Activated naive CD8-positive, alpha-beta T cell treated with anti-CD3 and anti-CD28 coated beads, Interleukin-2, amount 50 U/mL, for 24 hours (primary cell): ENCODE measurements at regions not wholly inside any gene's neighbourhood (a gene's known extent, or its start where the extent isn't known, plus 50 kb on each side); places are given as distances from the start of the nearest gene placed in this dataset.

ENCODE experiments used
- ATAC-seq: fragments of 150-1000 bp; cut with Tn5 transposase; one replicate; pipeline ENCODE4 v1.10.0; 2021
- DNase-seq: peaks from one replicate; pipeline ENCODE4 v3.0.0; 2021
- H3K27ac Mint-ChIP-seq: one replicate; pipeline ENCODE4 v1.8.0; 2021; ENCODE audit warnings: mild to moderate bottlenecking, mixed read lengths
- H3K27me3 Mint-ChIP-seq: one replicate; pipeline ENCODE4 v1.8.0; 2021; ENCODE audit warnings: mixed read lengths
- H3K36me3 Mint-ChIP-seq: one replicate; pipeline ENCODE4 v1.8.0; 2021; ENCODE audit warnings: low read depth, mixed read lengths
- H3K4me1 Mint-ChIP-seq: one replicate; pipeline ENCODE4 v1.8.0; 2021; ENCODE audit warnings: mixed read lengths
- H3K4me3 Mint-ChIP-seq: one replicate; pipeline ENCODE4 v1.8.0; 2021; ENCODE audit warnings: mild to moderate bottlenecking, moderate library complexity, mixed read lengths
- H3K9me3 Mint-ChIP-seq: one replicate; pipeline ENCODE4 v1.8.0; 2021; ENCODE audit warnings: mixed read lengths

DNA sequence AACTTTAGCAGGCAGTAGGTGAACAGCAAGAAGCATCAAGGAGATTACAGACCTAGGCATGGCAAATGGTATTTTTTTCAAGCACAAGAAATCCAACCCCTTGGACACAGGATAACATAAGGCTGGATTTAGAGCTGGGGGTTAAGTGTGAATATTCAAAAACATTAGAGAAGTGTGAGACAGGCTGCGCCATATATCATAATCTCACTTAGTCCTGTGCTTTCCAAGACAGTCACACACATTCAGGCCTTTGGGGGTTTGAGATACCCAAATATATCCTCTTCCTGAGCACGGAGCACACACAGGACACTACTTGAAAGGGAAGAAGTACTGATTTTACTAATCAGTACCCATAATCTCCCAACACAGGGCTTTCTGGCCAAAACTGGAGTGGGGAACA is 83.0 kb upstream of the CLDN18 start:
- Mint-ChIP-seq H3K4me1 (no peaks in the 10 kb centered on the region), H3K27me3 (peaks cover 2% of the 10 kb centered on the region), H3K36me3 (no peaks in the 10 kb centered on the region), H3K9me3 (no peaks in the 10 kb centered on the region), H3K4me3 (no peak overlapping the region), H3K27ac (no peak overlapping the region)
- ATAC-seq (no peak), DNase-seq (no peak)

DNA sequence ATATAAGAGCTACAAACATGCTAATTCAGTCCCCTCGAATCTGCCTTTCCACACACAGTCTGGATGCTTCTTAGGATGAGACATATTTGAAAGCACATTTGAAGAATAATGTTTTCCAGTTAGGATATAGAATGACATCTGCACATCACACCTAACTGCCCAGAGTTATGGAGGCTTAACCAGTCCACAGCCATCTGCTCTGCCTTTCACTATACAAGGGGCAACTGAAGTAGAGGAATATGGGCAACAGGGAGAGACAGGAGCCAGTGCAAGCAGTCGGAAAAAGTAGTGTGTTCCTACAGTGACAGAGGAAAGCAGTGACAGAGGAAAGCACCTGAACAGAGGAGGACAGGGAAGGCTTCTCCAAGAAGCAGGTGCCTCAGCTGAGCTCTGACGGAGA is 79.0 kb upstream of the CLDN18 start:
- Mint-ChIP-seq H3K27me3 (peaks cover 2% of the 10 kb centered on the region), H3K9me3 (no peaks in the 10 kb centered on the region), H3K27ac (no peak overlapping the region), H3K4me1 (no peaks in the 10 kb centered on the region), H3K36me3 (no peaks in the 10 kb centered on the region), H3K4me3 (no peak overlapping the region)
- DNase-seq (no peak), ATAC-seq (no peak)

DNA sequence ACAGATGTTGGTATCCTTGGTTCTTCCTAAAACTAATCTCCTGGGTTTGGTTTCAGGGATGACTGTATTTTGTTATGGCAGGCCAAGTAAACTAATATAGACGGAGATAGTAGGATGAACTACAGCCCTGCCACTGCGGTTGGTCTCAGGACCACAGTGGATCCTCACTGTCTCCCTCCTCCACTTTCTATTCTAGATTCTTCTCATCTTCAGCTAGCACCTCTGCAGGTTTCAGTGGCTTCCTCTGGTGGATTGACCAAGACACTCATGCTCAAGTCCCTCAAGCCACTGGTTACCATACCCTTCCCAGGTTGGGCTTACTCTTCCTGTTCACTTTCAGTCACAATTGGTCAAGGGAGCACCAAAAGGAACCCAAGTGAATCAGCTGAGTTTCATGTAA is 71.1 kb upstream of the CLDN18 start:
- Mint-ChIP-seq H3K27me3 (no peaks in the 10 kb centered on the region), H3K4me3 (no peak overlapping the region), H3K27ac (no peak overlapping the region), H3K36me3 (no peaks in the 10 kb centered on the region), H3K9me3 (no peaks in the 10 kb centered on the region), H3K4me1 (no peaks in the 10 kb centered on the region)
- DNase-seq = no peak
- no peak for ATAC-seq

DNA sequence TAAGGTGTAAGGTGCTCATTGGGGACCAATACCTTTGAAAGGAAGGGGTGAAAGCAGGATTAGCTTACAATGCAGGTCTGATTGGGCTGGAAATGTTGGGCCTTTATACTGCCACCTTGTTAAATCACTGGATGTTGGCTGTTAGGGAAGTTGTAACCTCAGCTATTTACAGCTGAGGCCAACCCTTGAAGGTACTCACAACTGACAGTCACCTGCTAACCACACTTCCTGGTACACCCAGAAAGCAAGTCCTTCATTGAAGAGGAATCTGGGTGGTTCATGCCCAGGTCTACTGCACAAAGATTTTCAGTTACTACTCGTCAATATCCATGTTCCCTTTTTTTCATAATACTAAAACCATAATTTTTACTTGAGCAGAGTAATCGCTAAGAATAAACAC is 65.4 kb upstream of the CLDN18 start:
- no peak overlapping the region for H3K4me3 Mint-ChIP-seq
- H3K9me3 Mint-ChIP-seq = no peaks in the 10 kb centered on the region
- no peak for DNase-seq
- peaks cover 2% of the 10 kb centered on the region for H3K27me3 Mint-ChIP-seq
- H3K27ac Mint-ChIP-seq = no peak overlapping the region
- no peaks in the 10 kb centered on the region for H3K4me1 Mint-ChIP-seq
- no peaks in the 10 kb centered on the region for H3K36me3 Mint-ChIP-seq
- ATAC-seq = no peak

DNA sequence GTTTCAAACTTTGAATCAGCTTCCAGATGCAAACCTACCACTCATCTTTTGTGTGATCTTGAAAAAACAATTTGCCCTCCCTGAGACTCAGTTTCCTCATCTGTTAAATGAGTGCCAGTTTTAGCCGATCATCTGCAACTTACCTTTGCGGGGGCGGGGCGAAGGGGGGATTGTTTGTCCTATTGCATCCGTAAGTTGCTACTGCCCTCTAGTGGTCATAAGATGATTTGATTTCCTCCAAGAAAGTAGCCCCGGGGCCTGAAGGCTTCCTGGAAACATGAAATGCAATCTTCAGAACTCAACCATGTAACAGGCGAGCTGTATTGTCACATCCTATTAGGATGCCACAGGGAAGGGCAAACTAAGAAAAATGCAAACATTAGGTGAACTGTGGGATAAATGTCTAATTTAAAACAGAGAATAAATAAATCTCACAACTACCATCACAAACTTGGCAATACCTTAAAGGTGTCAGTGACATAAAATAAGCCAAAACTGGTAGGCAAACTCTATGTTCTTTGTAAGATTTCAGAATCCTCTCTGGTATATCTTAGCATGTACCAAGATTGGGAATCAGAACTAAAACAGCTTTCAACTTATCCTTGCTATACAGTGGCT is 63.5 kb upstream of the CLDN18 start:
- ATAC-seq (no peak), DNase-seq (peak; percentile 46)
- Mint-ChIP-seq H3K27ac (no peak overlapping the region), H3K4me3 (no peak overlapping the region), H3K36me3 (no peaks in the 10 kb centered on the region), H3K4me1 (no peaks in the 10 kb centered on the region), H3K27me3 (peaks cover 2% of the 10 kb centered on the region), H3K9me3 (no peaks in the 10 kb centered on the region)

DNA sequence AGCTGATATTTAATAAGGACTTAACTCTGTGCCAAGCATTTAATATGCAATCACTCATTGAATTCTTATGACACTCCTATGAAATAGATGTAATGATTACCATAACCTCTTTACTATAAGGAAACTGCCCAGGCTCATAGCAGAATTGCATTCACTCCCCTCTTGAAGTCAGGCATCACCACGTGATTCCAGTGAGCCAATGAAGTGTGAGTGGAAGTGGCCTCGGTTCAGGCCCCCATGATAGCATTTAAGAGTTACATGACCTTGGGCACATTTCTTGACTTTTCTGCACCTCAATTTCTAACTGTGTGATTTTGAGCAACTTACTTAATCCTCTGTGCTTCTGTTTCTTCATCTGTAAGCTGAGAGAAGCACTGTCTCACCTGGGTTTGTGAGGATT is 62.8 kb upstream of the CLDN18 start:
- no peak for DNase-seq
- Mint-ChIP-seq H3K4me1 (no peaks in the 10 kb centered on the region), H3K9me3 (no peaks in the 10 kb centered on the region), H3K27me3 (peaks cover 2% of the 10 kb centered on the region), H3K36me3 (no peaks in the 10 kb centered on the region), H3K4me3 (no peak overlapping the region), H3K27ac (no peak overlapping the region)
- no peak for ATAC-seq

DNA sequence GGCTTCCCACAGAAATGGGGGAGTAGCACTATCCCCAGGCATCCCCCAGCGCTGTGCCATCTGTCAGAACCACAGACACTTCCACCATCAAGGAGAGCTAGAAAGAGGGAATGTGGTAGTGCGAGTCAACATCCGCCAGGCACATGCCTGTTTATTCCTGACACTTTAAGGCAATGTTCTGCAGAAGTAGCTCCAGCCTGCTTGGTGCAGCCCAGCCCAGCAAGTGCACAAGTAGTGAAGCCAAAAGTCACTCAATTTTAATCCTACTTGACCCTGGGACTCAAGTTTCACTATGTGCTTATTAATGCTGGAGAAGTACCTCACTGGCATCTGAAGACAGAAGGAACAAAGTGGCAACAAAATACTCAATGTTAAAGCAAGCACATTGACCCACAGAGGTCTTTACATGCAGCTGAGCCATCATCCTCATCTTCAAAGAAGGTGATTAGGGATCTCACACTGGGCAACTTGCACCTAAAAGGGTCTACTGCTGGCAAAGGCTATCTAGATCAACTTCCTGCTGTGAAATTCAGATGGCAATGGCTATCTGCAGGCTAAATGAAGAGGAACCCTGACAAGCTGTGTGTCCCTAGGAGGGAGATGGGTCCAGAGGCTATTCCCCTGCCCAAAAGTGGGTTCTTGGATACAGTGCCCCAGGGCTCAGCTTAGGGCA is 61.4 kb upstream of the CLDN18 start:
- H3K4me1 Mint-ChIP-seq = no peaks in the 10 kb centered on the region
- H3K9me3 Mint-ChIP-seq = no peaks in the 10 kb centered on the region
- no peak for DNase-seq
- no peaks in the 10 kb centered on the region for H3K36me3 Mint-ChIP-seq
- H3K4me3 Mint-ChIP-seq = no peak overlapping the region
- H3K27ac Mint-ChIP-seq = no peak overlapping the region
- no peak for ATAC-seq
- H3K27me3 Mint-ChIP-seq = peaks cover 2% of the 10 kb centered on the region

DNA sequence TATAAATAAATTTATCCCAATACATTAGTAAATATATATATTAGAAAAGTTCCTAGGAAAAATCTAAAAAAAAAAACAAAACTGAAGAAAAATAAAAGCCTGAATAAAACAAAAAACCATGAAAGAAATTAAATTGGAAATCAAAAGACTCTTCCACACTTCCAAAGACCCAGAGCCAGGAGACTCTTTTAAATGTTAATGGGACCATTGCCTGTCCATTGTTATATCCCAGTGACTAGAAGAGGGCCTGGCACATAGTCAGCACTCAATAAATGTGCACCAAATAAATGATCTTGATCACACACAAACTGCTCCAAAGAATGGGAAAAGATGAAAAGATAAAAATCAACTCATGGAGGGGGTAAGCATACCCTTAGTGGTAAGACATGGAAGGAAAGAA is 51.3 kb upstream of the CLDN18 start:
- H3K4me1 Mint-ChIP-seq = no peaks in the 10 kb centered on the region
- DNase-seq (no peak), ATAC-seq (no peak)
- no peak overlapping the region for H3K27ac Mint-ChIP-seq
- H3K4me3 Mint-ChIP-seq = no peak overlapping the region
- peaks cover 4% of the 10 kb centered on the region for H3K9me3 Mint-ChIP-seq
- peaks cover 9% of the 10 kb centered on the region for H3K27me3 Mint-ChIP-seq
- H3K36me3 Mint-ChIP-seq = no peaks in the 10 kb centered on the region
